ENCODE measurements at regions not wholly inside any gene's neighbourhood (a gene's known extent, or its start where the extent isn't known, plus 50 kb on each side); places are given as distances from the start of the nearest gene placed in this dataset.

- no peak overlapping the region for H3K27ac Mint-ChIP-seq (ENCODE audit: unreplicated experiment)
- Histone ChIP-seq H3K9me3 (ENCODE audit: insufficient read depth, low read depth, low read length) (no peaks in the 10 kb centered on the region), H3K36me3 (ENCODE audit: insufficient read depth, low read length) (no peaks in the 10 kb centered on the region), H3K4me2 (ENCODE audit: low read length) (no peak overlapping the region), H3K4me1 (ENCODE audit: insufficient read depth, low read length) (no peaks in the 10 kb centered on the region), H3K4me3 (ENCODE audit: insufficient read depth, low read depth, low read length) (no peak overlapping the region), H3K27ac (ENCODE audit: low read depth, low read length) (no peak overlapping the region), H4K20me1 (ENCODE audit: insufficient read depth, low read length) (no peaks in the 10 kb centered on the region), H3K79me2 (ENCODE audit: insufficient read depth, low read length) (no peaks in the 10 kb centered on the region), H2AFZ (ENCODE audit: low read depth, low read length) (no peak overlapping the region), H3K9ac (ENCODE audit: low read length) (no peak overlapping the region), H3K27me3 (ENCODE audit: insufficient read depth, low read length) (no peaks in the 10 kb centered on the region)
- no peak for DNase-seq (ENCODE audit: low read depth)
- TF ChIP-seq CTCF (IDR thresholded peaks at IDR 0.05; ENCODE audit: insufficient read depth, low read depth, low read length) (no peak), EZH2 (IDR thresholded peaks at IDR 0.05; ENCODE audit: insufficient read depth, low read length) (no peak)
- no peak overlapping the region for H3K4me3 Mint-ChIP-seq (ENCODE audit: unreplicated experiment)
- H3K4me1 Mint-ChIP-seq (ENCODE audit: low read depth, unreplicated experiment) = no peaks in the 10 kb centered on the region
- FAIRE-seq = no peak
- H3K36me3 Mint-ChIP-seq (ENCODE audit: low read depth, unreplicated experiment) = peaks cover 6% of the 10 kb centered on the region
- H3K9me3 Mint-ChIP-seq (ENCODE audit: unreplicated experiment) = peaks cover 2% of the 10 kb centered on the region
- no peaks in the 10 kb centered on the region for H3K27me3 Mint-ChIP-seq (ENCODE audit: low read depth, unreplicated experiment)
These were observed 51.8 kb upstream of the ZNF681 start for GRCh38 chr19:23810496-23810895.

Data from astrocyte (in vitro differentiated cells and primary cell).